HG03045 (cell line): ENCODE measurements at regions not wholly inside any gene's neighbourhood (a gene's known extent, or its start where the extent isn't known, plus 50 kb on each side); places are given as distances from the start of the nearest gene placed in this dataset.

Experiments used
- ATAC-seq: cut with Tn5 transposase; IDR thresholded peaks from one replicate; pipeline ENCODE4 v1.9.1; 2021; ENCODE audit warnings: mild to moderate bottlenecking, moderate library complexity; ENCODE audit not compliant: unreplicated experiment

- no peak for ATAC-seq
Observed at GRCh38 chr11:19306179-19306944, 65.6 kb upstream of the E2F8 start.

DNA sequence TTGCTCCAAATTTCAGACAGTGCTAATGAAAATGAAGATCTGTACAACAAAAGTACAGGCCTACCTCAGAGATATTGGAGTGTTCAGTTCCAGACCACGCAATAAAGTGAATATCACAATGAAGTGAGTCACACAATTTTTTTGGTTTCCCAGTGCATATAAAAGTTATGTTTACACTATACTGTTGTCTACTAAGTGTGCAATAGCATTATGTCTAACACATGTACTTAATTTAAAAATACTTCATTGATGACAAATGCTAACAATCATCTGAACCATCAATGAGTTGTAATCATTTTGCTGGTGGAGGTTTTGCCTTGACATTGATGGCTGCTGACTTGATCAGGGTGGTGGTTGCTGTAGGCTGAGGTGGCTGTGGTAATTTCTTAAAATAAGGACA, 60.6 kb upstream of the E2F8 start:
- ATAC-seq = no peak

- no peak for ATAC-seq
Observed at GRCh38 chr11:19294444-19294843, 53.7 kb upstream of the E2F8 start.

DNA sequence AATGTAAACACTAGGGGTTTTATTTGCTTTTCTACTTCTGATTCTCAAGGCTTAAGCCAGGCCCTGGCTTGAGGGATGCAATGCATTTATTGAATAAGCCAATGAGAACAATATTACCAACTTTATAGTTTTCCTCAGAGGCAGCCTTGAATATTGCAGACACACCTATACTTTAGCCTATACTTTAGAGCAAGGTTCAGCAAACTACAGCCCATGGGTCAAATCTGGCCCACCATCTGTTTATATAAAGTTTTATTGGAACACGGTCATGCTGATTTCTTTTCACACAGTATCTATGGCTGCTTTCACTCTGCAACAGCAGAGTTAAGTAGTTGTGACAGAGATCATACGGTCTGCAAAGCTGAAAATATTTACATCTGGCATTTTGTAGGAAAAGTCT, 50.3 kb upstream of the E2F8 start:
- ATAC-seq = no peak
